A673 (cell line): ENCODE measurements at regions not wholly inside any gene's neighbourhood (a gene's known extent, or its start where the extent isn't known, plus 50 kb on each side); places are given as distances from the start of the nearest gene placed in this dataset.

Experiments used
- BruUV-seq: library from RNA; stranded (reverse); fragments of 400-500 nt; replicated peaks from 2 replicates; lab custom pipeline; 2021; lab: Mats Ljungman, UMichigan
- CTCF ChIA-PET: fragments of 300-600 bp; sonication (Branson Sonifier 250); formaldehyde crosslinking; loops from one replicate; lab custom pipeline; 2022; ENCODE audit warnings: antibody characterized with exemption; lab: Charles Lee
- POLR2A ChIA-PET: fragments of 300-600 bp; sonication (Branson Sonifier 250); formaldehyde crosslinking; loops from one replicate; lab custom pipeline; 2022; ENCODE audit warnings: antibody characterized with exemption; ENCODE audit not compliant: low non-redundant PET; lab: Charles Lee
- DNase-seq: peaks from one replicate; pipeline ENCODE4 v3.0.0-alpha.2; 2015; ENCODE audit warnings: low spot score
- H3K27ac ChIP-seq: fragments of 200-600 bp; sonication (generic); 2 replicates; pipeline ENCODE4 v1.5.1; 2016; ENCODE audit warnings: mixed run types, low read depth, mild to moderate bottlenecking, mixed read lengths, antibody characterized with exemption, low read length; ENCODE audit not compliant: poor library complexity, severe bottlenecking
- H3K27me3 ChIP-seq: fragments of 200-600 bp; sonication (generic); replicated peaks from 2 replicates; pipeline ENCODE4 v1.6.1; 2017; ENCODE audit warnings: mixed run types, low read depth, mild to moderate bottlenecking, mixed read lengths, antibody characterized with exemption, low read length; ENCODE audit not compliant: insufficient read depth, poor library complexity
- H3K36me3 ChIP-seq: fragments of 200-600 bp; sonication (generic); 2 replicates; pipeline ENCODE4 v1.6.1; 2016; ENCODE audit warnings: mixed run types, mild to moderate bottlenecking, mixed read lengths, antibody characterized with exemption, low read length; ENCODE audit not compliant: insufficient read depth, poor library complexity, severe bottlenecking
- H3K4me1 ChIP-seq: fragments of 200-600 bp; sonication (generic); 2 replicates; pipeline ENCODE4 v1.6.1; 2017; ENCODE audit warnings: mixed run types, mild to moderate bottlenecking, mixed read lengths, antibody characterized with exemption, low read length; ENCODE audit not compliant: insufficient read depth, poor library complexity, severe bottlenecking
- H3K4me3 ChIP-seq: fragments of 200-600 bp; sonication (generic); 2 replicates; pipeline ENCODE4 v1.5.1; 2016; ENCODE audit warnings: low read depth, mixed run types, mild to moderate bottlenecking, mixed read lengths, low read length; ENCODE audit not compliant: poor library complexity, severe bottlenecking
- H3K9me3 ChIP-seq: fragments of 200-600 bp; sonication (generic); 2 replicates; pipeline ENCODE4 v1.6.1; 2016; ENCODE audit warnings: mixed run types, low read depth, mild to moderate bottlenecking, mixed read lengths, antibody characterized with exemption, low read length; ENCODE audit not compliant: poor library complexity, severe bottlenecking
- CTCF ChIP-seq: fragments of 300-800, 200-600 bp; sonication (generic); conservative IDR thresholded peaks from 2 replicates; pipeline ENCODE4 v1.5.1; 2017; ENCODE audit warnings: low read depth, mild to moderate bottlenecking, antibody characterized with exemption, low read length, moderate library complexity, mixed read lengths
- EZH2 ChIP-seq: fragments of 200-600 bp; sonication (generic); IDR thresholded peaks from 2 replicates; pipeline ENCODE4 v1.6.1; 2017; ENCODE audit warnings: borderline replicate concordance, low read depth, mild to moderate bottlenecking, mixed read lengths, antibody characterized with exemption, low read length; ENCODE audit not compliant: poor library complexity, severe bottlenecking
- intact Hi-C: fragments of 100-400 bp; cut with micrococcal nuclease; formaldehyde crosslinking; loops from one replicate; pipeline ENCODE4 v1.10.0; 2022; ENCODE audit not compliant: unreplicated experiment

GRCh38 chr2:150608341-150608740 lies 120.9 kb upstream of the RND3 start:
- no TSS peak for BruUV-seq
- TF ChIP-seq CTCF (no peak), EZH2 (no peak)
- no peaks in the 10 kb centered on the region for H3K36me3 ChIP-seq
- CTCF ChIA-PET: no interaction called here
- intact Hi-C loops: loop anchor here (5.0 to 10.0 kb wide), 2 partner anchors 626 to 1011 kb away; no protein-coding TSS in a partner anchor
- DNase-seq: no peak
- H3K9me3 ChIP-seq: no peaks in the 10 kb centered on the region
- H3K27me3 ChIP-seq: no peaks in the 10 kb centered on the region
- H3K27ac ChIP-seq: no peak overlapping the region
- H3K4me3 ChIP-seq: no peak overlapping the region
- H3K4me1 ChIP-seq: peaks cover 9% of the 10 kb centered on the region
- POLR2A ChIA-PET: no interaction called here

DNA sequence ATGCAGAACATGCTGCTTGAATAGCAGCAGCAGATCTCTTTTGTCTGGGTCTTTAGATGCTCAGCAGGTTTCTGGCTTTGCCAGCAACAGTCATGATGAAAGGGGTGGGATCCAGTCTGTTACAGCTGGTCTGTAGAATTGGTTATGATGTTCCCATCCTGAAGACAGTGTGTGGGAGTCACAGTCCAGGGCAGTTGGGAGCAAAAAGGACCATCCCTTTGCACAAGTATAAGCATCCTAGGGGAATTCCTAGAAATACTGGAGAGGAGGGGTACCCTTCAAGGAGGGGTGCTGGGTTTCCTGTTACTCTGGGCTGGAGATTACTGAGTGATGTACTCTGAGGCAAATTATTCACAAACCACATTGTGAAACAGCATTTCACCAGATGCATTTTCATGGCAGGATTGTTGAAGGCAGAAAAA lies 119.9 kb upstream of the RND3 start:
- no TSS peak for BruUV-seq

DNA sequence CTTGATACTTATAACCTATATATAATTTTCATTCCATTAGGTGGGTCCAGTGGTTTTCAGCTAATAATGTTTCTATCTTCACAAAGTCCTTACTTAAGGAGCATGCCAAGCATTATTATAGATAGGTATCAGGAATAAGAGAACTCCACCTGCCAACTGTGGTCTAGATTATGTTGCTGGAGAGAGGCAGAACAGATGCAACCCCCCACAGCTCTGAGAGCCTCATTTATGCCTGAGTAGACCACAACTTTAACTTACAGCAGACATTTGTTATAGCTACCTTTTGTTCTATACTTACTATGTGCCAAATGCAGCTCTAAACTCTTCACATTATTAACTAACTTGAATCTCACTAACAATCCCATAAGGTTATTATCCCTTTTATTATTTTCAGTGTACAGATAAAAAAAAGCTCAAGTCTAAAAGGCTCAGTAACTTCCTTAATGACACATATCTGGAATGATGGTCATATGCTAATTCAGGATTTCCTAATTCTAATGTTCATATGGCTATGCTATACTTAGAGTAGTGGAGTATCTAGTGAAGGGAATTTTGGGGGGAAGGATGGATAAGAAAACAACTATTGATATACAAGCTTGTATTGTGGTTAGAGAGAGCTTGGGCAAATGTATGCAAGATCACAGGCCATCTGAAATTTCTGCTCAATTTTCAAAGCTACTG lies 119.1 kb upstream of the RND3 start:
- peaks cover 9% of the 10 kb centered on the region for H3K4me1 ChIP-seq
- ChIA-PET POLR2A (no interaction called here), CTCF (no interaction called here)
- intact Hi-C loops: loop anchor here (5.0 to 10.0 kb wide), 2 partner anchors 628 to 1009 kb away; no protein-coding TSS in a partner anchor
- no peak for DNase-seq
- H3K27ac ChIP-seq: no peak overlapping the region
- H3K4me3 ChIP-seq: no peak overlapping the region
- H3K9me3 ChIP-seq: no peaks in the 10 kb centered on the region
- no peaks in the 10 kb centered on the region for H3K36me3 ChIP-seq
- no peaks in the 10 kb centered on the region for H3K27me3 ChIP-seq
- no TSS peak for BruUV-seq
- TF ChIP-seq EZH2 (no peak), CTCF (no peak)

More for the DNA sequence above, 119.9 kb upstream of the RND3 start:
- no peaks in the 10 kb centered on the region for H3K9me3 ChIP-seq
- H3K4me1 ChIP-seq: peaks cover 9% of the 10 kb centered on the region
- peak; percentile 42 for DNase-seq
- H3K36me3 ChIP-seq: no peaks in the 10 kb centered on the region
- H3K27ac ChIP-seq: no peak overlapping the region
- intact Hi-C loops: loop anchor here (5.0 to 10.0 kb wide), 2 partner anchors 627 to 1010 kb away; no protein-coding TSS in a partner anchor
- no peaks in the 10 kb centered on the region for H3K27me3 ChIP-seq
- ChIA-PET POLR2A (no interaction called here), CTCF (no interaction called here)
- H3K4me3 ChIP-seq: no peak overlapping the region
- TF ChIP-seq EZH2 (no peak), CTCF (no peak)
